ENCODE measurements at regions not wholly inside any gene's neighbourhood (a gene's known extent, or its start where the extent isn't known, plus 50 kb on each side); places are given as distances from the start of the nearest gene placed in this dataset.
A peak's percentile ranks its signal among the peaks of the same experiment; 100 is the strongest.

DNA sequence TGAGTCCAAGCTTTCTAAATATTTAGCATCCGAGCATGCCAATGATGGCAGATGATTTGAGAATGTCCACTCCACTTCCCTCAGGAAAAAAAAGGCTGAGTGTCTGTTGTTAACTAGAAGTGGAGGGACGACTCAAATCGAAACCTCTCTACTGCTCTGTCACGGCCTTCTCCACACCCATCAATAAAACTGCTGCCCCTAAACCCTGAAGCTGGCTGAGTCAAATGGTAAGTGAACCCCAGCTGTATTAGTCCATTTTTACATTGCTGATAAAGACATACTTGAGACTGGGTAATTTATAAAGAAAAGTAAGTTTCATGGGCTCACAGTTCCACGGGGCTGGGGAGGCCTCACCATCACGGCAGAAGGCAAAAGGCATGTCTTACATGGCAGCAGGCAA lies 707.0 kb downstream of the QKI start:
- Mint-ChIP-seq H3K4me1 (ENCODE audit: low read depth) (no peaks in the 10 kb centered on the region), H3K27ac (no peak overlapping the region), H3K4me3 (no peak overlapping the region), H3K27me3 (peaks cover 2% of the 10 kb centered on the region), H3K9me3 (peaks cover 10% of the 10 kb centered on the region), H3K36me3 (ENCODE audit: low read depth) (no peaks in the 10 kb centered on the region)
- intact Hi-C loops (cut with micrococcal nuclease): no loop called here

DNA sequence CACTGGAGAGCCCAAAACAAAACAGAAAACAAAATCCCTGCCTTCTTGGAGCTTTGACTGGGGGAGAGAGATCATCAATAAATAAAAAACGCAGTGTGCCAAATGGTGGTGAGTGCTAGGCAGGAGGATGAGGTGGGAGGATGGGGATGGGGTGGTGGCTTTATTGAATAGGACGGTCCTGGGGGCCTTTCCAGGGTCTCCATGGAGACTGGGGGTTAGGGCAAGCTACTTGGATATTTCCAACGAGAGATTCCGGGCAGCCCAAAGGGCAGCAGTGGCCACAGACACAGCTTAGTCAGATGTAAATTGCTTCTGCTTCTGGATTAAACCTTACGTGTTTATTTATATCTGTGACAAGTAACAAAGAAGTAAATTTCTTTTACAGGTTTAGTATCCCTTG lies 700.1 kb downstream of the QKI start:
- Mint-ChIP-seq H3K9me3 (no peaks in the 10 kb centered on the region), H3K36me3 (ENCODE audit: low read depth) (no peaks in the 10 kb centered on the region), H3K4me1 (ENCODE audit: low read depth) (peaks cover 7% of the 10 kb centered on the region), H3K27ac (no peak overlapping the region), H3K27me3 (peaks cover 24% of the 10 kb centered on the region), H3K4me3 (no peak overlapping the region)
- intact Hi-C loops (cut with micrococcal nuclease): no loop called here

- Mint-ChIP-seq H3K4me1 (ENCODE audit: low read depth) (peaks cover 13% of the 10 kb centered on the region), H3K36me3 (ENCODE audit: low read depth) (no peaks in the 10 kb centered on the region), H3K27ac (no peak overlapping the region), H3K27me3 (peaks cover 25% of the 10 kb centered on the region), H3K4me3 (no peak overlapping the region), H3K9me3 (no peaks in the 10 kb centered on the region)
- intact Hi-C loops (cut with micrococcal nuclease): no loop called here
Observed at GRCh38 chr6:164114051-164114450, 699.5 kb downstream of the QKI start.

GRCh38 chr6:164113637-164114036 lies 699.1 kb downstream of the QKI start:
- intact Hi-C loops (cut with micrococcal nuclease): no loop called here
- Mint-ChIP-seq H3K9me3 (no peaks in the 10 kb centered on the region), H3K4me1 (ENCODE audit: low read depth) (peaks cover 16% of the 10 kb centered on the region), H3K27ac (no peak overlapping the region), H3K4me3 (no peak overlapping the region), H3K36me3 (ENCODE audit: low read depth) (no peaks in the 10 kb centered on the region), H3K27me3 (peaks cover 25% of the 10 kb centered on the region)

GRCh38 chr6:164109770-164110140 lies 695.2 kb downstream of the QKI start:
- Mint-ChIP-seq H3K36me3 (ENCODE audit: low read depth) (no peaks in the 10 kb centered on the region), H3K4me3 (no peak overlapping the region), H3K27ac (no peak overlapping the region), H3K27me3 (peaks cover 39% of the 10 kb centered on the region), H3K4me1 (ENCODE audit: low read depth) (peaks cover 16% of the 10 kb centered on the region), H3K9me3 (no peaks in the 10 kb centered on the region)
- intact Hi-C loops (cut with micrococcal nuclease): loop anchor here (5.0 kb wide), 1 partner anchor 692 kb away; no protein-coding TSS in a partner anchor

- H3K27ac Mint-ChIP-seq: peak overlapping the region; percentile 36
- H3K4me1 Mint-ChIP-seq (ENCODE audit: low read depth): peaks cover 16% of the 10 kb centered on the region
- H3K27me3 Mint-ChIP-seq: peaks cover 36% of the 10 kb centered on the region
- no peaks in the 10 kb centered on the region for H3K36me3 Mint-ChIP-seq (ENCODE audit: low read depth)
- no peaks in the 10 kb centered on the region for H3K9me3 Mint-ChIP-seq
- peak overlapping the region; percentile 45 for H3K4me3 Mint-ChIP-seq
- intact Hi-C loops (cut with micrococcal nuclease): loop anchor here (5.0 kb wide), 1 partner anchor 692 kb away; no protein-coding TSS in a partner anchor
Observed at GRCh38 chr6:164108869-164109769, 694.6 kb downstream of the QKI start.

DNA sequence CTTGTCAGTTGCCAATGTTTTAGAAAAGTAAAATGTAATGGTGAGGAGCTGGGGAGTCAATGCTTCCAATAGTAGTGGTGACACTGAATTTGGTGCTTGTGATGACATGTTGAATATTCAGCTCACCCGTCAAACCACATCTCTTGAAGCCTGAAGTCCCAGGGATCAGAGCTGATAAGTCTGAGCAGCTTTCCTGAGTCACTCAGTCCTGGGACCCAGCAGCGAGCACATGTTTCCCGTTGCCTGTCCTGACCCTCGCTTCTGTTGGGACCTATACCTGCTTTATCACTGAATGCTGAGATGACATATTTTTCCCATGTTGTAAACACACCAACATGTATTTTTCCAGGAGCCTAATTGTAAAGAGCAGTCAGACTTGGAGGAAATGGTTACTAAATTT lies 693.6 kb downstream of the QKI start:
- H3K27ac Mint-ChIP-seq: no peak overlapping the region
- H3K4me1 Mint-ChIP-seq (ENCODE audit: low read depth): peaks cover 16% of the 10 kb centered on the region
- peaks cover 35% of the 10 kb centered on the region for H3K27me3 Mint-ChIP-seq
- H3K36me3 Mint-ChIP-seq (ENCODE audit: low read depth): no peaks in the 10 kb centered on the region
- H3K9me3 Mint-ChIP-seq: no peaks in the 10 kb centered on the region
- intact Hi-C loops (cut with micrococcal nuclease): loop anchor here (5.0 kb wide), 1 partner anchor 691 kb away; no protein-coding TSS in a partner anchor
- no peak overlapping the region for H3K4me3 Mint-ChIP-seq

GRCh38 chr6:164107297-164107995 lies 692.9 kb downstream of the QKI start:
- Mint-ChIP-seq H3K36me3 (ENCODE audit: low read depth) (no peaks in the 10 kb centered on the region), H3K27ac (no peak overlapping the region), H3K4me1 (ENCODE audit: low read depth) (peaks cover 16% of the 10 kb centered on the region), H3K27me3 (peaks cover 34% of the 10 kb centered on the region), H3K4me3 (no peak overlapping the region), H3K9me3 (no peaks in the 10 kb centered on the region)
- intact Hi-C loops (cut with micrococcal nuclease): loop anchor here (5.0 kb wide), 1 partner anchor 690 kb away; no protein-coding TSS in a partner anchor

GRCh38 chr6:164106345-164106769 lies 691.8 kb downstream of the QKI start:
- intact Hi-C loops (cut with micrococcal nuclease): loop anchor here (5.0 kb wide), 1 partner anchor 689 kb away; no protein-coding TSS in a partner anchor
- Mint-ChIP-seq H3K4me1 (ENCODE audit: low read depth) (peaks cover 16% of the 10 kb centered on the region), H3K27ac (no peak overlapping the region), H3K36me3 (ENCODE audit: low read depth) (no peaks in the 10 kb centered on the region), H3K4me3 (no peak overlapping the region), H3K27me3 (peaks cover 33% of the 10 kb centered on the region), H3K9me3 (no peaks in the 10 kb centered on the region)

DNA sequence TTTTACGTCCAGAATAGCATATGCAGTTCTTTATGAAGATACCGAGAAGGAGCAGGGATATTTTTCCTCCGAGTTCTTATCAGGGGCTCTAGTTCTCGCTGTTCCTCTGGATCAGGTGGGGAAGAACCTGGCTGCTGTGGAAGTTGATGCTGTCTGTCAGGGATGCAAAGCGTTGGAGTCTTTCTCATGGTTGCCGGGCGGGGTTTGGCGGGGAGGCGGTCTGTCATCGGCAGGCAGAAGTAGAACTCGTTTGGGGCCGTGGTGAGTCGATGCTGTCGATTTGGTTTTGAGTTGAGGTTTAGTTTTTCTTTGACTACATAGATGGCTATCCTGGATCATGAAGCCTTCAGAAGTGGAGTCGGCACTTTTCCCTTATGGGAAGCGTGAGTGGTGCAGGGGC lies 691.2 kb downstream of the QKI start:
- intact Hi-C loops (cut with micrococcal nuclease): loop anchor here (5.0 kb wide), 1 partner anchor 688 kb away; no protein-coding TSS in a partner anchor
- Mint-ChIP-seq H3K4me1 (ENCODE audit: low read depth) (peaks cover 16% of the 10 kb centered on the region), H3K4me3 (no peak overlapping the region), H3K9me3 (no peaks in the 10 kb centered on the region), H3K27me3 (peaks cover 28% of the 10 kb centered on the region), H3K27ac (no peak overlapping the region), H3K36me3 (ENCODE audit: low read depth) (no peaks in the 10 kb centered on the region)

DNA sequence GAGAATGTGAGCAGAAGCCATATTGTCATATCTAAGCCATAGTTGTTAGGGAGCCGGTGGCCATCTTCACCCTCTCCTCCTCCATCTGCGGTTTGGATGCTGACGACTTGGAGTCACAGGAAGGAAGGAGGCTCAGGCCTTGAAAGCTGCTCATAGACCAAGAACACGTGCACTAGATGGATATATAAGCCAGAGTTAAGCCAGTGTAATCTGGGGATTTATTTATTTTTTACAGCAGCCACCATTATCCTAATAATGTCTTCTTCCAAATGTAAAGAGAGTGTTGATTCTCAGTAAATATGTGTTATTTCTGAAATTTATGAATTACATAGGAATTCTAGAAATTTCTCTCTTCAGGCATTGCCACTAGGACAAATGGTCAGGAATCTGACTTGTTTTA lies 689.9 kb downstream of the QKI start:
- H3K4me1 Mint-ChIP-seq (ENCODE audit: low read depth): peaks cover 7% of the 10 kb centered on the region
- intact Hi-C loops (cut with micrococcal nuclease): no loop called here

GRCh38 chr6:164102693-164103092 lies 688.2 kb downstream of the QKI start:
- Mint-ChIP-seq H3K9me3 (peaks cover 3% of the 10 kb centered on the region), H3K27ac (no peak overlapping the region), H3K36me3 (ENCODE audit: low read depth) (no peaks in the 10 kb centered on the region), H3K27me3 (peaks cover 20% of the 10 kb centered on the region), H3K4me3 (no peak overlapping the region), H3K4me1 (ENCODE audit: low read depth) (no peaks in the 10 kb centered on the region)
- intact Hi-C loops (cut with micrococcal nuclease): no loop called here

More for the DNA sequence above, 689.9 kb downstream of the QKI start:
- Mint-ChIP-seq H3K4me3 (no peak overlapping the region), H3K36me3 (ENCODE audit: low read depth) (no peaks in the 10 kb centered on the region), H3K27me3 (peaks cover 22% of the 10 kb centered on the region), H3K27ac (no peak overlapping the region), H3K9me3 (no peaks in the 10 kb centered on the region)

DNA sequence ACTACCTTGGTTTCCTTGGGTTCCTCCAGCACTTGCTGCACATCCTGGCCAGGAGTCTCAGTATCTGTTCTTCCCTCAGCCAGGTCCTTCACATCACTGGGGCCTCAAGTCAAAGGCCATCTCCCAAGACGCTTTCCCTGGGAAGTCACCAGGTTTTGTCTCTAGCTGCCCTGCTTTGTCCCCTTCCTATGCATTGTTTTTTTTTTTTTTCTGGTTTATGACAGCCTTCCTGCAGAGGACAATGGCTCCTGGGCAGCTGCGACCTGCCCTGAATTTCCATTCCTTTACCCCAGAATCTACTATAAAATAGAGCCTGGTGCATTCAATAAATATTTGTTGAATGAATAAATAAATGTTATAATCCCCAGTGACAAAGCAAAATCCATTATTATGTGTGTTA lies 687.3 kb downstream of the QKI start:
- Mint-ChIP-seq H3K4me3 (no peak overlapping the region), H3K27me3 (peaks cover 14% of the 10 kb centered on the region), H3K27ac (no peak overlapping the region), H3K36me3 (ENCODE audit: low read depth) (no peaks in the 10 kb centered on the region), H3K9me3 (peaks cover 10% of the 10 kb centered on the region), H3K4me1 (ENCODE audit: low read depth) (no peaks in the 10 kb centered on the region)
- intact Hi-C loops (cut with micrococcal nuclease): no loop called here

GRCh38 chr6:164099269-164099865 lies 684.8 kb downstream of the QKI start:
- intact Hi-C loops (cut with micrococcal nuclease): no loop called here

More at GRCh38 chr6:164099269-164099865, 684.8 kb downstream of the QKI start:
- H3K4me1 Mint-ChIP-seq (ENCODE audit: low read depth): peaks cover 3% of the 10 kb centered on the region
- peaks cover 27% of the 10 kb centered on the region for H3K9me3 Mint-ChIP-seq
- H3K27me3 Mint-ChIP-seq: peaks cover 6% of the 10 kb centered on the region
- no peak overlapping the region for H3K27ac Mint-ChIP-seq
- no peak overlapping the region for H3K4me3 Mint-ChIP-seq
- no peaks in the 10 kb centered on the region for H3K36me3 Mint-ChIP-seq (ENCODE audit: low read depth)
